ENCODE measurements at regions not wholly inside any gene's neighbourhood (a gene's known extent, or its start where the extent isn't known, plus 50 kb on each side); places are given as distances from the start of the nearest gene placed in this dataset.

- Histone ChIP-seq H3K36me3 (ENCODE audit: insufficient read depth, low read length) (no peaks in the 10 kb centered on the region), H2AFZ (ENCODE audit: low read length, unreplicated experiment) (no peak overlapping the region), H3K4me1 (ENCODE audit: control insufficient read depth, insufficient read depth, low read length, unreplicated experiment) (no peaks in the 10 kb centered on the region)
Observed at GRCh38 chr11:13869398-13869886, 93.1 kb upstream of the SPON1 start.

GRCh38 chr11:13874597-13874996, 87.9 kb upstream of the SPON1 start:
- H3K4me1 ChIP-seq (ENCODE audit: control insufficient read depth, insufficient read depth, low read length, unreplicated experiment), result no peaks in the 10 kb centered on the region
- no peak overlapping the region for H3K27ac ChIP-seq (ENCODE audit: low read depth, low read length)
- H3K79me2 ChIP-seq (ENCODE audit: control insufficient read depth, insufficient read depth, low read length, unreplicated experiment), result no peaks in the 10 kb centered on the region
- no peak overlapping the region for H2AFZ ChIP-seq (ENCODE audit: low read length, unreplicated experiment)
- H3K36me3 ChIP-seq (ENCODE audit: insufficient read depth, low read length), result no peaks in the 10 kb centered on the region
- H3K4me3 ChIP-seq (ENCODE audit: low read depth, low read length), result no peak overlapping the region
- peaks cover 21% of the 10 kb centered on the region for H3K27me3 ChIP-seq (ENCODE audit: insufficient read depth, low read length)

More at GRCh38 chr11:13869398-13869886, 93.1 kb upstream of the SPON1 start:
- Histone ChIP-seq H3K79me2 (ENCODE audit: control insufficient read depth, insufficient read depth, low read length, unreplicated experiment) (no peaks in the 10 kb centered on the region), H3K4me3 (ENCODE audit: low read depth, low read length) (no peak overlapping the region), H3K27ac (ENCODE audit: low read depth, low read length) (no peak overlapping the region), H3K27me3 (ENCODE audit: insufficient read depth, low read length) (peaks cover 21% of the 10 kb centered on the region)

GRCh38 chr11:13875643-13876042, 86.9 kb upstream of the SPON1 start:
- Histone ChIP-seq H3K27me3 (ENCODE audit: insufficient read depth, low read length) (peaks cover 16% of the 10 kb centered on the region), H3K79me2 (ENCODE audit: control insufficient read depth, insufficient read depth, low read length, unreplicated experiment) (no peaks in the 10 kb centered on the region), H3K4me1 (ENCODE audit: control insufficient read depth, insufficient read depth, low read length, unreplicated experiment) (no peaks in the 10 kb centered on the region), H2AFZ (ENCODE audit: low read length, unreplicated experiment) (no peak overlapping the region), H3K36me3 (ENCODE audit: insufficient read depth, low read length) (no peaks in the 10 kb centered on the region), H3K4me3 (ENCODE audit: low read depth, low read length) (no peak overlapping the region), H3K27ac (ENCODE audit: low read depth, low read length) (no peak overlapping the region)

GRCh38 chr11:13876423-13876822, 86.1 kb upstream of the SPON1 start:
- no peaks in the 10 kb centered on the region for H3K4me1 ChIP-seq (ENCODE audit: control insufficient read depth, insufficient read depth, low read length, unreplicated experiment)
- no peak overlapping the region for H3K27ac ChIP-seq (ENCODE audit: low read depth, low read length)
- no peak overlapping the region for H3K4me3 ChIP-seq (ENCODE audit: low read depth, low read length)
- H2AFZ ChIP-seq (ENCODE audit: low read length, unreplicated experiment), result no peak overlapping the region
- H3K79me2 ChIP-seq (ENCODE audit: control insufficient read depth, insufficient read depth, low read length, unreplicated experiment), result no peaks in the 10 kb centered on the region
- H3K36me3 ChIP-seq (ENCODE audit: insufficient read depth, low read length), result no peaks in the 10 kb centered on the region
- H3K27me3 ChIP-seq (ENCODE audit: insufficient read depth, low read length), result peaks cover 11% of the 10 kb centered on the region

GRCh38 chr11:13878077-13878476, 84.4 kb upstream of the SPON1 start:
- Histone ChIP-seq H2AFZ (ENCODE audit: low read length, unreplicated experiment) (no peak overlapping the region), H3K27me3 (ENCODE audit: insufficient read depth, low read length) (no peaks in the 10 kb centered on the region), H3K36me3 (ENCODE audit: insufficient read depth, low read length) (no peaks in the 10 kb centered on the region), H3K4me1 (ENCODE audit: control insufficient read depth, insufficient read depth, low read length, unreplicated experiment) (no peaks in the 10 kb centered on the region), H3K27ac (ENCODE audit: low read depth, low read length) (no peak overlapping the region), H3K79me2 (ENCODE audit: control insufficient read depth, insufficient read depth, low read length, unreplicated experiment) (no peaks in the 10 kb centered on the region), H3K4me3 (ENCODE audit: low read depth, low read length) (no peak overlapping the region)

- H3K27me3 ChIP-seq (ENCODE audit: insufficient read depth, low read length), result no peaks in the 10 kb centered on the region
- no peaks in the 10 kb centered on the region for H3K79me2 ChIP-seq (ENCODE audit: control insufficient read depth, insufficient read depth, low read length, unreplicated experiment)
- no peak overlapping the region for H2AFZ ChIP-seq (ENCODE audit: low read length, unreplicated experiment)
- H3K27ac ChIP-seq (ENCODE audit: low read depth, low read length), result no peak overlapping the region
- no peaks in the 10 kb centered on the region for H3K36me3 ChIP-seq (ENCODE audit: insufficient read depth, low read length)
- H3K4me1 ChIP-seq (ENCODE audit: control insufficient read depth, insufficient read depth, low read length, unreplicated experiment), result no peaks in the 10 kb centered on the region
- H3K4me3 ChIP-seq (ENCODE audit: low read depth, low read length), result no peak overlapping the region
Observed at GRCh38 chr11:13880634-13881033, 81.9 kb upstream of the SPON1 start.

- Histone ChIP-seq H3K4me1 (ENCODE audit: control insufficient read depth, insufficient read depth, low read length, unreplicated experiment) (no peaks in the 10 kb centered on the region), H3K36me3 (ENCODE audit: insufficient read depth, low read length) (no peaks in the 10 kb centered on the region), H2AFZ (ENCODE audit: low read length, unreplicated experiment) (no peak overlapping the region), H3K79me2 (ENCODE audit: control insufficient read depth, insufficient read depth, low read length, unreplicated experiment) (no peaks in the 10 kb centered on the region), H3K27me3 (ENCODE audit: insufficient read depth, low read length) (no peaks in the 10 kb centered on the region), H3K4me3 (ENCODE audit: low read depth, low read length) (no peak overlapping the region), H3K27ac (ENCODE audit: low read depth, low read length) (no peak overlapping the region)
Observed at GRCh38 chr11:13881226-13881905, 81.2 kb upstream of the SPON1 start.

- Histone ChIP-seq H3K79me2 (ENCODE audit: control insufficient read depth, insufficient read depth, low read length, unreplicated experiment) (no peaks in the 10 kb centered on the region), H3K27ac (ENCODE audit: low read depth, low read length) (no peak overlapping the region), H3K27me3 (ENCODE audit: insufficient read depth, low read length) (no peaks in the 10 kb centered on the region), H3K4me3 (ENCODE audit: low read depth, low read length) (no peak overlapping the region), H3K4me1 (ENCODE audit: control insufficient read depth, insufficient read depth, low read length, unreplicated experiment) (no peaks in the 10 kb centered on the region), H3K36me3 (ENCODE audit: insufficient read depth, low read length) (no peaks in the 10 kb centered on the region), H2AFZ (ENCODE audit: low read length, unreplicated experiment) (no peak overlapping the region)
Observed at GRCh38 chr11:13883042-13883441, 79.5 kb upstream of the SPON1 start.

- H3K36me3 ChIP-seq (ENCODE audit: insufficient read depth, low read length), result no peaks in the 10 kb centered on the region
- H3K27me3 ChIP-seq (ENCODE audit: insufficient read depth, low read length), result 0 out of 2 replicates have a peak, but pooled peaks cover under 1% of the 10 kb centered on the region
- H3K79me2 ChIP-seq (ENCODE audit: control insufficient read depth, insufficient read depth, low read length, unreplicated experiment), result no peaks in the 10 kb centered on the region
- no peaks in the 10 kb centered on the region for H3K4me1 ChIP-seq (ENCODE audit: control insufficient read depth, insufficient read depth, low read length, unreplicated experiment)
- H2AFZ ChIP-seq (ENCODE audit: low read length, unreplicated experiment), result no peak overlapping the region
- H3K4me3 ChIP-seq (ENCODE audit: low read depth, low read length), result no peak overlapping the region
- H3K27ac ChIP-seq (ENCODE audit: low read depth, low read length), result no peak overlapping the region
Observed at GRCh38 chr11:13883589-13883988, 78.9 kb upstream of the SPON1 start.

GRCh38 chr11:13884158-13884799, 78.2 kb upstream of the SPON1 start:
- Histone ChIP-seq H3K27me3 (ENCODE audit: insufficient read depth, low read length) (peaks cover 7% of the 10 kb centered on the region; the same call in 1 of the 2 replicates), H3K4me1 (ENCODE audit: control insufficient read depth, insufficient read depth, low read length, unreplicated experiment) (no peaks in the 10 kb centered on the region), H3K27ac (ENCODE audit: low read depth, low read length) (no peak overlapping the region), H2AFZ (ENCODE audit: low read length, unreplicated experiment) (no peak overlapping the region), H3K4me3 (ENCODE audit: low read depth, low read length) (no peak overlapping the region), H3K79me2 (ENCODE audit: control insufficient read depth, insufficient read depth, low read length, unreplicated experiment) (no peaks in the 10 kb centered on the region), H3K36me3 (ENCODE audit: insufficient read depth, low read length) (no peaks in the 10 kb centered on the region)

- H2AFZ ChIP-seq (ENCODE audit: low read length, unreplicated experiment), result no peak overlapping the region
- no peaks in the 10 kb centered on the region for H3K79me2 ChIP-seq (ENCODE audit: control insufficient read depth, insufficient read depth, low read length, unreplicated experiment)
- no peaks in the 10 kb centered on the region for H3K4me1 ChIP-seq (ENCODE audit: control insufficient read depth, insufficient read depth, low read length, unreplicated experiment)
Observed at GRCh38 chr11:13885083-13885482, 77.4 kb upstream of the SPON1 start.

More at GRCh38 chr11:13885083-13885482, 77.4 kb upstream of the SPON1 start:
- no peak overlapping the region for H3K4me3 ChIP-seq (ENCODE audit: low read depth, low read length)
- peaks cover 15% of the 10 kb centered on the region; the same call in 1 of the 2 replicates for H3K27me3 ChIP-seq (ENCODE audit: insufficient read depth, low read length)
- no peak overlapping the region for H3K27ac ChIP-seq (ENCODE audit: low read depth, low read length)
- H3K36me3 ChIP-seq (ENCODE audit: insufficient read depth, low read length), result no peaks in the 10 kb centered on the region

Measured in ACC112 (cell line).